NCI-H345 treated with DMSO at 0.1 percent for 48 hours (cell line): ENCODE measurements at regions not wholly inside any gene's neighbourhood (a gene's known extent, or its start where the extent isn't known, plus 50 kb on each side); places are given as distances from the start of the nearest gene placed in this dataset.
"Not testable (repeated sequence)": the region's sequence is repeated elsewhere in the genome, so short reads cannot be mapped to it uniquely, and the experiment has no call there.

Experiments
- DNase-seq: peaks from one replicate; lab custom pipeline; 2025; ENCODE audit not compliant: unreplicated experiment; lab: John Stamatoyannopoulos, UW

DNA sequence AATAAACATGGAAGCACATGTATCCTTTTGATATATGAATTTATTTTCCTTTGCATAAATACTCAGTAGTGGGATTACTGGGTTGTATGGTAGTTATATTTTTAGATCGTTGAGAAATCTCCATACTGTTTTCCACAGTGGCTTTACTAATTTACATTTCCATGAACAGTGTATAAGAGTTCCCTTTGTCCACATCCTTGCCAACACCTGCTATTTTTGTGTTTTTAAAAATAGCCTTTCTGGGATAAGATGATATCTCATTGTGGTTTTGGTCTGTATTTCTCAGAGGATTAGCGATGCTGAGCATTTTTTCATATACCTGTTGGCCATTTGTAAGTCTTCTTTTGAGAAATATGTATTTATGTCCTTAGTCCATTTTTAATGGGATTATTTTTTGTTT is 329.2 kb upstream of the KITLG start:
- DNase-seq = no peak

GRCh38 chr12:88908345-88908744 is 328.1 kb upstream of the KITLG start:
- no peak for DNase-seq

- no peak for DNase-seq
Observed at GRCh38 chr12:88904705-88905104, 324.4 kb upstream of the KITLG start.

DNA sequence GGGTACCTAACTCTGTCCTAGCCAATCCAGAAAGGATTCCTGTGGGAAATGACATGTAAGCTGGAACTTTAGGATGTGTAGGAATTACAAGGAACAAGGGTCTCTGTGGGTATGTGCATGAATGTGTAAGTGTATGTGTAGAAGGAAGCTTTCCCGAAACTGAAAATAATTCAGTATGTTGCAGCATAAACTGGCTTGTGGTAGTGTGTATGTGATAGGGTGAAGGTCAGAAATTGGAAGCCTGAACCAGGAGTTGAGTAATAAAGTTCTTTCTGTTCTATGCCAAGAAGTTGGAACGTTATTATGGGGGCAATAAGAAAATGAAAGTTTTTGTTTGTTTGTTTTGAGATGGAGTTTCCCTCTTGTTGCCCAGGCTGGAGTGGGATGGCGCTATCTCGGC is 323.1 kb upstream of the KITLG start:
- no peak for DNase-seq

DNA sequence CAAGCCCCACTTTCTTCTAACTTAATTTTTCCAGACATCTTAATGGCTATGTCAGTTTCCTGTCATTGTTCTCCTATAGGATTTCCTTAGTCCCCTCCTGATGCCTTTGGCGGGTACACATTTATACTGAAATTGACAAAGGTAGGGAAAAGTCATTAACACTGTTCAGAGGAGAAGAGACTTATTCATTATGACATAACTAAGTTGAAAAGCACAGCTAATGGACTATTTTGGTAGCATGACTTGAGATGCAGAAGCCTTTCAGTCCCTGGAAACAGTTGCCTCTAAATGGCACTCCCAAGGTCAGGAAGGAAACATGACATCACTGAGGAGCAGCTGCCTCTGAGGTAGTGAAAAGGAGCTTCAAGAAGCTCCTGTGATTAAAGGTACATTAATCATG is 317.5 kb upstream of the KITLG start:
- no peak for DNase-seq

DNA sequence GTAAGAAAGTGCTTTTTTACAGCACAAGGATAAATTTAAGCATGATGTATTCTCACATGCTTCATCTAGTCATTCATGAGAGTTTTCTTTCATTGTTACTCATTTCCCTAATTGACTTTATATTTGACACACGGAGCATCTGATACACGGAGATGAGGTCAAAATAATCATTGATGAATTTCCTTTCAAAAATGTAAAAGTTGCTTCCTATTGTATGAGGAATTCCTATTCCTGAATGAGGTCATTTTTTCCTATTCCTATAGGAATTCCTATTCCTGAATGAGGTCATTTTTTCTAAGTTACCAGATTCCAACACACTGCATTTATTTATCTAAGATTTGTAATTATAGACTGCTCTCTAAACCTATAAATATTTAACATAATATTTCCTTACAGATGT is 316.7 kb upstream of the KITLG start:
- DNase-seq = no peak

- DNase-seq = no peak
Observed at GRCh38 chr12:88895634-88896033, 315.4 kb upstream of the KITLG start.

- no peak for DNase-seq
Observed at GRCh38 chr12:88893801-88894200, 313.5 kb upstream of the KITLG start.

GRCh38 chr12:88891434-88891833 is 311.2 kb upstream of the KITLG start:
- not testable (repeated sequence) for DNase-seq

- DNase-seq = no peak
Observed at GRCh38 chr12:88889326-88890110, 309.2 kb upstream of the KITLG start.

DNA sequence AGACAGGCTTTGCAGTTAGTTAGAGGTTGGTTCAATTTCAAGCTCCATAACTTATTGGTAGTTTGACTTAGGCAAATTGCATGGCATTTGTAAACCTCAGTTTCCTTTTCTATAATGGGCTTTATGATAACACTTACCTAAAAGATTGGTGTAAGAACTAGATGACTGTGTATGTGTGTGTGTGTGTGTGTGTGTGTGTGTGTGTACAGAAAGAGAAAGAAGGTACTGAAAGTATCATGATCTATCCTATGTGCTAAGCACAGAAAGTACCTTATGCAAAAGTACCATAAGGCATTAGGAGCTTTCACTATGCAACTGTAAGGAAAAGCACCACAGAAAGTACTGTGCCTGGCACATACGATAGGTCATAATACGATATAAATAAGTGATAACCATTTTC is 304.3 kb upstream of the KITLG start:
- no peak for DNase-seq

DNA sequence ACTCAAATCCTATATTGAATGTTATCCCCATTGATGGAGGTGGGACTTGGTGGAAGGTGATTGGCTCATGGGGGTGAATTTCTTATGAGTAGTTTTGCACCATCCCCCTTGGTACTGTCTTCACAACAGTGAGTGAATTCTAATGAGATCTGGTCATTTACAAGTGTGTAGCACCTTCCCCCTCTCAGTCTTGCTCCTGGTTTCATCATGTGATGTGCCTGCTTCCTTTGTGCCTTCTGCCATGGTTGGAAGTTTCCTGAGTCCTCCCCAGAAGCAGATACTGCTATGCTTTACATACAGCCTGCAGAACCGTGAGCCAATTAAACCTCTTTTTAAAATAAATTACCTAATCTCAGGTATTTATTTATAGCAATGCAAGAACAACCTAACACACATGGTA is 302.4 kb upstream of the KITLG start:
- DNase-seq = no peak

- no peak for DNase-seq
Observed at GRCh38 chr12:88880051-88880450, 299.8 kb upstream of the KITLG start.

GRCh38 chr12:88878295-88878694 is 298.0 kb upstream of the KITLG start:
- no peak for DNase-seq

DNA sequence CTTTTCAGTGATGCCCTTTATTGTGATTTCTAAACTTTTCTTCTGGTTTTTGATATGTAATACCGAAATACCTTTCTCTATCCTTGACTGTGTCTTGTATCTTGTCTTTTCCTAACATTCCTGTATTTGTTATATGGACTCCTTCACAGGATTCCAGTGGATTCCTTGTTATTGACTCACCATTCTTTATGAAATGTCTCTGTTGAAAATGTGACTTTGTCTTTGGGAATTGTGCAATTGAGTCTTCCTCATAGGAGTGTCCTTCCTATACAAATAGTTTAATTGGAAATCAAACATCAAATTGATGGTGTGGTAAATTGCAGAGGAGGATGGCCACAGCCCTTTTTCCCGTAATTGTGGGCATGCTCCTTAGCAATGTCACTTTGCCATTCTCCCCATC is 296.6 kb upstream of the KITLG start:
- DNase-seq = no peak

DNA sequence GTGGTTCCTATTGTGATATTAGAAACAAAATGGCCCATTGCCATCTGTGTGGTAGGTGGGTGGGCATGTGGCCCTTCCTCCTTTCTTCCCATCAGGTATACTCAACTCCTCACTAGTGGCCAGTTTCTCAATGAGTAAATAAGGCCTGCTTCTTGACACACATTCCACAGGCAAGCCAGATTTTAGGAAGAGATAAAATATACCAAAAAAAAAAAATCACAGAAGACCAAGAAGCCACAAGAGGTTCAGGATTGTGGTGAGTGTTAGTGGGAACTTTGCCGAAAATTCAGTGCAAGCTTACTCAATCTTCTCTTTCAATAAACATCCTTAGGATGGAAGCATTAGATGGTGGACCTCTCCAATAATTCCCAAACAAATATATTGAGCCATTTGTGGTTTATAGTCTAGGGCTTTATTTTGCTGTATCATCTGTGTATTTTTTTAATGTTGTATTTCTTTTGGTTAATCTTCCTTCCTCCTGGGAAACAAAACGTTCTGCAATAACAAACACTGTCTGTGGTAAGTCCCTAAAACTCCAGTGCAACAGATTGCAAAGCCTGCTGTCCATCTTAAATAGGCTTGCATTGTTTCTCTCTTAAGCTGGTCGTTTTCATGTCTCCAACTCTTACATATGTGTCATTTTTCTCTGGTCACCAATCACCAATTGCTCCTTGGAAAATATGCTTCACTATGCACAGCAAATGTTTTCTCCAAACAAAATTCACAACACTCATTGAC is 289.9 kb upstream of the KITLG start:
- DNase-seq = no peak

DNA sequence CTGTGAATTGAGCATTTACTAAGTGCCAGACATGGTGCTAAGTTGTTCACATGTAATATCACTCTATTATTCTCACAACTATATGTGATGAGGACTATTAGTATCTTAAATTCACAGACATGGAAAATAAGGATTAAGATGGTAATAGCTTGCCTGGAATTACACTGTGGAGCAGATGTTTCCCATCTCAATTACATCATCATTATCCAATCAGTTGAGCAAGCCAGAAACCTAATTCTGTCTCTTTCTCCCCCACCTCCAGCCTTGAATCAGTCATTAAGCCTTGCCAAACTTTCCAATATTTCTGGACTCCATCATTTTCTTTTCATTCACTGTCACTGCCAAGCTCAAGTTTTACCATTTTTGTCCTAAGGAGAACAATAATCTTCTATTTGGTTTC is 287.8 kb upstream of the KITLG start:
- DNase-seq = no peak

GRCh38 chr12:88867510-88867909 is 287.2 kb upstream of the KITLG start:
- no peak for DNase-seq

DNA sequence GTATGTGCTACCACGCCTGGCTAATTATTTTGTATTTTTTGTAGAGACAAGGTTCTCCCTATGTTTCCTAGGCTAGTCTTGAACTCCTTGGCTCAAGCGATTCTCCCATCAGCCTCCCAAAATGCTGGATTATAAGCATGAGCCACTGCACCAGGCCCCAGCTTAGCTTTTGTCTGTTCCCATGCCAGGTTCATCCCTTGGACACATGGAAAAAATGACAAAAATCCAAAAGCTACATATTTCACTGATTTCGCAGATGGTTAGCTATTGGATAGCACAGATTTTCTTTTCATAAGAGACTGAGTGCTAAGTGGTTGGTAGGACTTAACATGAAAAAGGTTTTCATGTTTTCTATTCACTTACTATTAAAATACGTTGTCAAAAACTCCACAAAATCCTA is 286.6 kb upstream of the KITLG start:
- no peak for DNase-seq

GRCh38 chr12:88865537-88865936 is 285.3 kb upstream of the KITLG start:
- no peak for DNase-seq

DNA sequence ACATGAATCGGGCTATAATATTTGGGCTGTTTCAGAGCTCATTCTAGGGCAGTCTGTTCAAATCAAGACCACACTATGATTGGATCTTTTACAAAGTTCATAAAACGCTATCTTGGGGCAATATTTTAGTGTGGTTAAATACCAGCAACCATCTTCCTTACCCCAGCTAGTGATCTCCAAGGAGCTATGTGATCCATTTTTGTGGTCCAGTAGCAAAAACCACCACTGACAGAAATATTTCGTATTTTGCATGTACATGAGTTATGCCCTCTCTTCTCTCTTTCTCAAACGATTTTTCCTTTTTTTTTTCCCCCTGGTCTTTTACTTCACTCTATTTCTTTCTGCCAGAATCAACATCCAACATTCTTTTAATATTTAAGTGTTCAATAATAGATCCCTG is 280.6 kb upstream of the KITLG start:
- DNase-seq = no peak

DNA sequence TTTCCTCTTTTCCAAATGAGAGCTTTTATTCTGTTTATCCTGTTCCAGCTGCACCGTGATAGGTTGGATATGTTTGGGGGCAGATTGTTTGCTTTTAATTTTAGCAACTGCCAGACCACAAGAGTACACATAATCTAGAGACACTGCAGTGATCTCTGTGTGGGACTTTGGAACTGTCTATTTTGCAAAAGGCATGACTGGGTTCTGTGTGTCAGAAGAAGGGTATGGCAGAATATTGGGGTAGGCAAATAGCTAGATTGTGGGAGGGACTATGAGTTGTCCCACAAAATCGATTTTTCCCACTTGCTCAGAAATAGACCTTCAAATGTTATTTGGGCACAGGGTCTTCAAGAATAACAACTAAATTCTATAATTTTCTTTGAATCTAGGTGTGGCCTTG is 275.9 kb upstream of the KITLG start:
- DNase-seq = no peak

- no peak for DNase-seq
Observed at GRCh38 chr12:88855301-88855700, 275.0 kb upstream of the KITLG start.
